PC-3 (cell line): ENCODE measurements at regions not wholly inside any gene's neighbourhood (a gene's known extent, or its start where the extent isn't known, plus 50 kb on each side); places are given as distances from the start of the nearest gene placed in this dataset.

ENCODE experiments used
- EZH2 ChIP-seq: fragments of 300-600 bp; sonication (generic); IDR thresholded peaks from one replicate; pipeline ENCODE4 v1.6.1; 2017; ENCODE audit warnings: antibody characterized with exemption, mild to moderate bottlenecking, low read length; ENCODE audit not compliant: unreplicated experiment
- EZH2phosphoT487 ChIP-seq: fragments of 300-600 bp; sonication (generic); IDR thresholded peaks from 2 replicates; pipeline ENCODE4 v1.6.1; 2018; ENCODE audit warnings: mild to moderate bottlenecking, antibody characterized with exemption, low read length, borderline replicate concordance
- TF ChIP-seq, protein P1 (sequence below): fragments of 300-600 bp; sonication (generic); conservative IDR thresholded peaks from 2 replicates; pipeline ENCODE4 v1.5.1; 2017; ENCODE audit warnings: antibody characterized with exemption, low read depth, mild to moderate bottlenecking, low read length

DNA sequence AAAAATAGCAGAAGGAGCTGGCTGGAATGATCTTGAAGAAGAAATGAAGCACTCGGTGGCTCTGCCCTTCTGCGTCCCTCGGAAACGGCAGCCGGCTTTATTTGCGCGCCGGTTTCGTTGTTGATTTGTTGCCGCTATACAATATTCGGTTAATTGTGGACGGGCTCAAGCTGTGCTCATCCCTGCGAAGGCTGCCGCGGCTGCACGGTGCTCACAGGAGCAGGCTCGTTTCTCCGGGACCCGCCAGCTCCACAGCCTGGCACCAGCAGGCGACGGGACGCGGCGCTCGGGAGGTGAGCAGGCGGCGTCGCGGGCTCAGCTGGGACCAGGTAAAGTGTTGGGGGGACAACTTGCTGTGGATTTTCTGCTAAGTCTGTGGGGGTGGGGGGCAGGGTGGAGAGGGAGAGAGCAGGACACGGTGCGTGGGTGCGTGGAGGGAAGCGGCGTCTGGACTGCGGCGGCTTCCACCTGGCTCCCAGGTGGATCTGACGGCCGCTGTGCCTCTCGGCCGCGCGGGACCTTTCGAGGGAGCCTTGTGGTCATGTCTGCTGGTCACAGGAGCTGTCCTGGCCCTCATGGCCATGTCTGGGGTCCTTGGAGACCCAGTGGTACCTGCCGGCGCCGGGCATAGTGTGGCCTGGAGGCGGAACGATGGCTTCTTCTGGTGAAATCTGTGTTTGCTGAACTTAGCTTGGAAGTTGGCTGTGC, 90.9 kb downstream of the TEX29 start:
- TF ChIP-seq, protein P1, sequence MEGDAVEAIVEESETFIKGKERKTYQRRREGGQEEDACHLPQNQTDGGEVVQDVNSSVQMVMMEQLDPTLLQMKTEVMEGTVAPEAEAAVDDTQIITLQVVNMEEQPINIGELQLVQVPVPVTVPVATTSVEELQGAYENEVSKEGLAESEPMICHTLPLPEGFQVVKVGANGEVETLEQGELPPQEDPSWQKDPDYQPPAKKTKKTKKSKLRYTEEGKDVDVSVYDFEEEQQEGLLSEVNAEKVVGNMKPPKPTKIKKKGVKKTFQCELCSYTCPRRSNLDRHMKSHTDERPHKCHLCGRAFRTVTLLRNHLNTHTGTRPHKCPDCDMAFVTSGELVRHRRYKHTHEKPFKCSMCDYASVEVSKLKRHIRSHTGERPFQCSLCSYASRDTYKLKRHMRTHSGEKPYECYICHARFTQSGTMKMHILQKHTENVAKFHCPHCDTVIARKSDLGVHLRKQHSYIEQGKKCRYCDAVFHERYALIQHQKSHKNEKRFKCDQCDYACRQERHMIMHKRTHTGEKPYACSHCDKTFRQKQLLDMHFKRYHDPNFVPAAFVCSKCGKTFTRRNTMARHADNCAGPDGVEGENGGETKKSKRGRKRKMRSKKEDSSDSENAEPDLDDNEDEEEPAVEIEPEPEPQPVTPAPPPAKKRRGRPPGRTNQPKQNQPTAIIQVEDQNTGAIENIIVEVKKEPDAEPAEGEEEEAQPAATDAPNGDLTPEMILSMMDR, result no peak
- TF ChIP-seq EZH2 (no peak), EZH2phosphoT487 (no peak)
